Stimulated activated CD8-positive, alpha-beta memory T cell treated with anti-CD3 and anti-CD28 coated beads, Interleukin-15, amount 100 ng/mL, for 1 hour (primary cell): ENCODE measurements at regions not wholly inside any gene's neighbourhood (a gene's known extent, or its start where the extent isn't known, plus 50 kb on each side); places are given as distances from the start of the nearest gene placed in this dataset.

ENCODE experiments used
- DNase-seq: peaks from one replicate; pipeline ENCODE4 v3.0.0-alpha.2; 2020; ENCODE audit warnings: low read depth

GRCh38 chr16:5903153-5903552 is 805.6 kb upstream of the EEF2KMT start:
- DNase-seq, result no peak

- no peak for DNase-seq
Measured at GRCh38 chr16:5900046-5900445, 802.5 kb upstream of the EEF2KMT start.

GRCh38 chr16:5895976-5896375 is 798.4 kb upstream of the EEF2KMT start:
- no peak for DNase-seq

- DNase-seq, result no peak
Measured at GRCh38 chr16:5895137-5895536, 797.5 kb upstream of the EEF2KMT start.

- DNase-seq, result no peak
Measured at GRCh38 chr16:5891296-5891695, 793.7 kb upstream of the EEF2KMT start.

- DNase-seq, result no peak
Measured at GRCh38 chr16:5885521-5885920, 787.9 kb upstream of the EEF2KMT start.

- DNase-seq, result no peak
Measured at GRCh38 chr16:5884996-5885395, 787.4 kb upstream of the EEF2KMT start.

GRCh38 chr16:5884339-5884738 is 786.7 kb upstream of the EEF2KMT start:
- no peak for DNase-seq

- no peak for DNase-seq
Measured at GRCh38 chr16:5882087-5882640, 784.6 kb upstream of the EEF2KMT start.

- DNase-seq, result no peak
Measured at GRCh38 chr16:5875416-5875815, 777.8 kb upstream of the EEF2KMT start.

- DNase-seq, result no peak
Measured at GRCh38 chr16:5874899-5875298, 777.3 kb upstream of the EEF2KMT start.

- no peak for DNase-seq
Measured at GRCh38 chr16:5873221-5873620, 775.6 kb upstream of the EEF2KMT start.

GRCh38 chr16:5870886-5871691 is 773.5 kb upstream of the EEF2KMT start:
- DNase-seq, result no peak

- no peak for DNase-seq
Measured at GRCh38 chr16:5867250-5867649, 769.7 kb upstream of the EEF2KMT start.

- no peak for DNase-seq
Measured at GRCh38 chr16:5865236-5865635, 767.6 kb upstream of the EEF2KMT start.

GRCh38 chr16:5863071-5863606 is 765.5 kb upstream of the EEF2KMT start:
- no peak for DNase-seq

- no peak for DNase-seq
Measured at GRCh38 chr16:5862103-5862840, 764.7 kb upstream of the EEF2KMT start.

GRCh38 chr16:5861241-5861640 is 763.6 kb upstream of the EEF2KMT start:
- no peak for DNase-seq

- DNase-seq, result no peak
Measured at GRCh38 chr16:5858180-5858579, 760.6 kb upstream of the EEF2KMT start.

- DNase-seq, result no peak
Measured at GRCh38 chr16:5854027-5854426, 756.4 kb upstream of the EEF2KMT start.

GRCh38 chr16:5852151-5852550 is 754.6 kb upstream of the EEF2KMT start:
- DNase-seq, result no peak

GRCh38 chr16:5851393-5851982 is 753.9 kb upstream of the EEF2KMT start:
- no peak for DNase-seq
